Esophagus mucosa (tissue), 1 donor: ENCODE measurements at regions not wholly inside any gene's neighbourhood (a gene's known extent, or its start where the extent isn't known, plus 50 kb on each side); places are given as distances from the start of the nearest gene placed in this dataset.
"Not testable (repeated sequence)": the region's sequence is repeated elsewhere in the genome, so short reads cannot be mapped to it uniquely, and the experiment has no call there.

ENCODE experiments used
- ATAC-seq: fragments of 200-7000 bp; cut with Tn5 transposase; one replicate; pipeline ENCODE4 v1.9.1; 2020
- donor health status: DM: yes; HTN: yes; CAD: no.

DNA sequence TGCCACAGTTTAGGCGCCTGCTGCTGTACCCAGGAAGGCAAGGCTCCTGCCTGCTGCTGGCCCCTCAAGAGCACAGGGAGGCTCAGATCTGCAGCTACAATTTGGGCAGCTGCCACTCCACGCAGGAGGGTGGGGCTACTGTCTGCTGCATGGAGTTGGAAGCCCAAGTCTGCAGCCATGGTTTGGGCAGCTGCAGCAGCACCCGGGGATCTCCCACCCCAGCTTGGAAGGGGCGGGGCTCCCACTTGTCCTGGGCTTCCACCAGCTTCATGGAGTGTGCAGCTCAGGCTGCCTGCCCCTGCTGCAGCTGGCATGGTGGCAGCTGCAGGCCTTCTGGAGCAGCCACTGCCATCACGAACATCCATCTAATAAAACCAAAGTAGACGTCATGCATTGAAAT lies 512.9 kb downstream of the PYDC2 start:
- no peak for ATAC-seq

DNA sequence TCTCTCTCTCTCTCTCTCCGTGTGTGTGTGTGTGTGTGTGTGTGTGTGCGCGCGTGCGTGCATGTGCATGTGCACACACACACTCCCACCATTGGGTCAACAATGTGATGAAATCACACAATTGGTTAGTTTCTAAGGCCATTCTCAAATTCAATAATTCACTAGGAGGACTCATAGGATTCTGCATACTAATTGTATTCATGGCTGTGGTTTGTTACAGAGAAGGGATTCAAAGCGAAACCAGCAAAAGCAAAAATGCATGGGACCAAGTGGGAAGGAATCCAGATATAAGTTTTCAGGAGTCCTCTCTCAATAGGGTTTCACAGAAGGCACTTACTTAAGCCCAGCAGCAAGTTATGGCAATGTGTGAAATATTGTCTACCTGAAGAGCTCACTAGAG lies 515.0 kb downstream of the PYDC2 start:
- ATAC-seq = no peak

GRCh38 chr3:191980443-191980842 lies 519.5 kb downstream of the PYDC2 start:
- ATAC-seq = no peak

- no peak for ATAC-seq
Measured at GRCh38 chr3:191982481-191982880, 521.5 kb downstream of the PYDC2 start.

DNA sequence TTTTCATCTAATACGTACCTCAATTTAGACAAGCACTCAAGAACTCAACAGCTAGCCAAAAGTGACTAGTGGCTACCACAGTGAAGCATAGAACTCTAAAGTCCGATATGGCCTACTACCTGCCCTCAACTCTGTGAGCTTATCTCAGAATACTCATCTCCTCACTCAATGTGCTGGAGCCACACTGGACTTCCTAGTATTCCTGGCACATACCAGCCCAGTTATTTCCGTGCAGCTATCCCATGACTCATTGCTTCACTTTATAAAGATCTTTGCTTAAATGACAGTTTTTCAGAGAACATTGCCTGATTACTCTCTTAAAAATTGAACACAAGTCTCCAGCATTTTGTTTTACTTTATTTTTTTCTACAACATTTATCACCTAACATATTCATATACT lies 524.7 kb downstream of the PYDC2 start:
- ATAC-seq = no peak

DNA sequence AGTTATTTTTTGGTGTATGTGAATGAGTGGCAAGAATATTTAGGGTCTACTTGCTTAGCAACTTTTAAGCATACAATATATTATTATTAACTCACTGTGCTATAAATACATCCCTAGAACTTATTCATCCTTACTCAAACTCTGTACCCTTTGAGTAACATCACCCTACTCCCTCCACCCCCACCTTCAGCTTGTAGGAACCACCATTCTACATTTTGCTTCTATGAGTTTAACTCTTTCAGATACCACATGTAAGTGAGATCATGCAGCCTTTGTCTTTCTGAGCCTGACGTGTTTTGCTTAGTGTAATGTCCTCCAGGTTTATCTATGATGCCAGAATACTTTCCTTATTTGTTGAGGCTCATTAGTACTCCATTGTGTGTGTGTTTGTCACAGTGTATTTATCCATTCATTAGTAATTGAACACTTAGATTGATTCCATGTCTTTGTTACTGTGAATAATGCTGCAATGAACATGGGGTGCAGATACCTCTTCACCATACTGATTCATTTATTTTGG lies 526.9 kb downstream of the PYDC2 start:
- ATAC-seq = no peak

GRCh38 chr3:191993952-191994351 lies 533.0 kb downstream of the PYDC2 start:
- not testable (repeated sequence) for ATAC-seq

- ATAC-seq = no peak
Measured at GRCh38 chr3:191997093-191997492, 536.1 kb downstream of the PYDC2 start.

DNA sequence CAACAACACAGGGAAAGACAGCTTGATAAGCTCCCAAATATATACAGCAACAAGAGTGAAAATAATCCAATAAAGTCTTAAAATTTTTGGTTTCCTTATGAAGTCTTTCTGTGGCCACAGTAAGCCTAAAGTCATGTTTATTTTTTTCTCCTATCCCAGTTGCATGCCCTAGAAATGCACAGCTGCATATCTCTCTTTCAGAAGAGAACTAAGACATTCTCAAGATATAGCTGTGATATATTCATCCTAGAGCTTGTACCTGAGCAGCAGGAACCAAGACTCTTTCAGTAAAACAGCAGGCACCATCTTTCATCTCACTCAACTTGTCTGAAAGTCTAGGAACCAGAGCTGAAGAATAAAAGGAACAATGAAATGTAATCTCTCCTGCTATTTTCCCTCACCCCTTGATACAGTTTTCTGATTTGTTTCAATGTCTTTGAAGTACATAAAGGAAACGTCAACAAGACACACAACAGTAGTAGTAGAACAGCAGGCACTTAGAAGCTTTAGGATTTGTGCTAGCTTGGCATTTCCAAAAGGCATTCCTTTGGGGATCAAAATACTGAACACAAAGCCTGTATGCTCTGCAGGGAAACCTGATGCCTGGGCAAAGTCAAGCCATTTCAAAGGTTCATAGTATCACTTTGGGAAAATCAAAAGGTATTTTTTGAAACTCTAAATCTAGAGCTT lies 536.8 kb downstream of the PYDC2 start:
- ATAC-seq = no peak

DNA sequence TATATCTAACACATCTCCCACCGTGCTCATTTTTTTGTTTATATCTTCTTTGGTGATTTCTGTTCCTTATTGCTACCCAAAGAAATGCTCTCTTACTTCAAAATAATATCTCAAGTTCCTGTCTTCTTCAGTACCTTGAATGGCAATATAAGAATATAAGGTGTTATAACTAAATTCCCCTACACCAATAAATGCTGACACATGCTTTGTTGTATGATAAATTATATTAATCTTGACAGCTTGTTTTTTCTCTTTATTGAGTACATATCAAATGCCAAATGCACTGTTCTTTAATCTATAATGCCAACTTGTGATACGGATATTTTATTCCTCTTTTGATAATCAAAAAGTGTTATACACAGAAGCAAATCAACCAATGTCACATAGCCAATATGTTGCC lies 540.3 kb downstream of the PYDC2 start:
- ATAC-seq = no peak

- ATAC-seq = no peak
Measured at GRCh38 chr3:192005989-192006388, 545.0 kb downstream of the PYDC2 start.

DNA sequence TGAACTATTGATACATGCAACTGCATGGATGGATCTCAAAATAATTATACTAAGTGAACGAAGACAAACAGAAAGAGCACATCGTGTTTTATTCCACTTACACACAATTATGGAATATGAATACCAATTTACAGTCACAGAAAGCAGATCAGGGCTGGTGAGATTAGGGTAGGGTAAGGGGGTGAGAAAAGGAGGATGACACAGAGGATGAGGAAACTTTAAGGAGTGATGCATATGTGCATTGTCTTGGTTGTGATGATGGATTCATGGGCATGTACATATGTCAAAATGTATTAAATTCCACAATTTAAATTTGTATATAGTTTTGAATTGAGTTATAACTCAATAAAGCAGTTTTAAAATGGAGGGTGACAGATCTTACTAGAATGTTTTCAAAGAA lies 548.9 kb downstream of the PYDC2 start:
- ATAC-seq = no peak

GRCh38 chr3:192010490-192010889 lies 549.5 kb downstream of the PYDC2 start:
- no peak for ATAC-seq

DNA sequence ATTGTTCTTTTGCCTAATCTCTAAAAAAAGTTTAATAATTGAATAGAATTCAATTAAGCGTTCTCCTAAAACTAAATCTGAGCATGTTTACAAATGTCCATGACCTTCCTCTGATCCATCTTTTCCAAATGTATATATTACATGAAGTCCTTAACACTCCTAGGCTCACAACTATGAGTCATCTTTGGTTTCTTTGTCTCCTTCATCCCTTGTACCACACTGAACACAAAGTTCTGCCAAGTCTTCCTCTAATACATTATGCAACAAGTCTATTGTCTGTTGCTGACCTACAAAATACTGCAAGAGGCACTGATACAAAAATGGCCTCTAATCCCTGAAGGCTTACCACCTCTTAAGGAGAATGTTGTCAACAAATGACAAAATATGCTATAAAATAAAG lies 550.2 kb downstream of the PYDC2 start:
- ATAC-seq = peak; percentile 87

- no peak for ATAC-seq
Measured at GRCh38 chr3:192013110-192013509, 552.1 kb downstream of the PYDC2 start.

- no peak for ATAC-seq
Measured at GRCh38 chr3:192022412-192022811, 561.4 kb downstream of the PYDC2 start.

DNA sequence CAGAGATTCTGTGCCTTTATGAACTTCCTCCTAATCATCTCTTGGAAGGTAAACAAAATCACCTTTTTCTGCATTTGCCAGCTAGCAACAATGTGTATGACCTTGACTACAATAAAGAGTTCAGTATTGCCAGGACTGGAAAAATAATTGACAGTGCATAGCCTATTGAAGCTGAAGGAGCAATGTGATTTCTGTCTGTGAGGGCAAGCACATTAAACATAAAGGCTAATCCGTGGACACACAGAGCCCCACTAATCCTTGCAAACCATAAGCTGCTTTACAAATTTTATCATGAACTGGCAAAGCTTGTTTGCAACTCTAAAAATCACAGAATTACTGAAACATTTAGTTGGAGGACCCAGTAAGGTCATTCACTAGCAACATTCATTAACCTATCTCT lies 563.8 kb downstream of the PYDC2 start:
- ATAC-seq = no peak

DNA sequence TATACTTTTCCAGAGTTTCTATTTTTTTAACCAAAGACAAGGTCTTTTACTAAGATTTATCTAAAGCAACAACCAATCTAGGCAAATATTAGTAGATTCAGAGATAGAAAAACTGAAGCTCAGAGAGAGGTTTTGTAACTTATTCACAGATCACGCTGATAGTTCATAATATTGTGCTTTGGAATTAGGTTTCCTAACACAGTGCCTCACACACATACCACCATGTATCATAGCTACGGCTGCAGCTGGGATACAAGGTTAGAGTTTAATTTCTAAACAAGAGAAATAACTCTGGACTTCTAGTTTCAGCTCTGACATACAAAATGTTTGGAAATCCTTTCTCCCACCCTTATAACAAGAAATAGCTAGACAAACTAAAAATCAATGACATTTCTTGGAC lies 565.7 kb downstream of the PYDC2 start:
- ATAC-seq = no peak

DNA sequence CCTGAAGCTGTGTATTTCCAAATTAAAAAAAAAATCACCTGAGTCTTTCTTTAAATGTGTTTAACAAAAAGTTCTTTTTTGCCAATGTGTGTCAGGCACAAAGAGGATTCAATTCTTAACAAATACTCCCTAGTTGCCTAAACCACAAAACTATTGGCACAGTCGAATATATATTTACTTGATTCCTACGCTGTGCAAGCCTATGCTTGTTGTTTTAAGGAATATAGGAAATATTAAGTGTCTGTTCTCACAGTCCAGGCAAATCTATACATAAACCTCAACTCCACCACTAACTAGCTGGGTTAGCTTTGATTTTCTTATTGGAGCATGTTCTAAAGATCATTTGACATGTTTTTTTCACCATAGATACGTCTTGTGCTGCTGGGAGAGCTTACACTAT lies 571.0 kb downstream of the PYDC2 start:
- peak; percentile 32 for ATAC-seq

DNA sequence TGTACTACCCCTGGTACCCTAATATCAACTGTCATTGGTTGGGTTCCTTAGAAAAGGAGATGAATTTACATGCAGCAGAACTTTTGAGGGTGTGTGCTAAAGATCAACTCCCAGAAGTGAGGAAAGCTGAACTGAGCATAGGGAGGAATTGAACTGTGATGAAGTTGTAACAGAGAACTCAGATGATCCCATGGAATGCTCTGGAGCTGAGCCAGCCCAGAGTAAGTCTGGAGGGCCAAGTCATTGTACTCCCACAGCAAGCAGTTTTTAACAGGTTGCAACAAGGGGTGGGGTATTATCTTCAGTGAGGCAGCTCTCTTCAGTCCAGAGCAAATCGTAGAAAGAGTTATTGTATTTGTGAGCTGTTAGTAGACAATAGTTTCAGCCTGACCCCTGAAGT lies 572.3 kb downstream of the PYDC2 start:
- ATAC-seq = no peak

DNA sequence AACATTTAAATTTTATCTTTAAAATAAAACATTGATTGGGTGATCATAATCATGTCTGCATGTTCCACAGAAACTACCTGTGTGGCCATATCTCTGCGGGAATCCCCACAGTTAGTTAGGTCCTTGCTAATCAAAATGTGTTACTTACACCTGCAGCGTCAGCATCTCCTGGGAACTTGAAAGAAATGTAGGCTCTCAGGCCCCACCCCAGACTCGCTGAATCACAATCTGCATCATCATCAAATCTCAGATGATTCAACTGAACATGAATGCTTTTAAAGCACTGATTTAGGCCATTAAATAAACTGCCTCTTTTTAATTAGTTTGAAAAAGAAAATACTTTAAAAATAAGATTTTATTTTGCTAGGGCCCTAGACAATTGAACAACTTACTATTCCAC lies 577.8 kb downstream of the PYDC2 start:
- ATAC-seq = peak; percentile 78

DNA sequence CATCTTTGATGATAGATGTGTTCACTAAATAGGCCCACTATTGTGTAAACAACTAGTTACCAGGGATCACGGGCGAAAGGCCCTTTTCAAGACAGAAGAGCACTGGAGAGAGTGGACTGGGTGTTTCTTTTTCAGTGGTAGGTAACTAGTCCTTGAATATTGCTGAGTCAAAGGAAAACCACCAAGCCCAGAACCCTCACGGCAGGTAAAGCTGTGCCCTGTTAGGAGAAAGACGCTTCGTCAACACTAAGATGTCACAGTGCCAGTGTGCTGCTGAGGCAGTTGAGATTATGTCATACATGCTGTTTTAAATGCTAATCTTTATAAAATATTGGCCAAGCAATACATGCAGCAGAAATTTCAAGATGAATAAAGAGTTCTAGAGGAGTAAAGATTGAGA lies 578.6 kb downstream of the PYDC2 start:
- ATAC-seq = no peak

DNA sequence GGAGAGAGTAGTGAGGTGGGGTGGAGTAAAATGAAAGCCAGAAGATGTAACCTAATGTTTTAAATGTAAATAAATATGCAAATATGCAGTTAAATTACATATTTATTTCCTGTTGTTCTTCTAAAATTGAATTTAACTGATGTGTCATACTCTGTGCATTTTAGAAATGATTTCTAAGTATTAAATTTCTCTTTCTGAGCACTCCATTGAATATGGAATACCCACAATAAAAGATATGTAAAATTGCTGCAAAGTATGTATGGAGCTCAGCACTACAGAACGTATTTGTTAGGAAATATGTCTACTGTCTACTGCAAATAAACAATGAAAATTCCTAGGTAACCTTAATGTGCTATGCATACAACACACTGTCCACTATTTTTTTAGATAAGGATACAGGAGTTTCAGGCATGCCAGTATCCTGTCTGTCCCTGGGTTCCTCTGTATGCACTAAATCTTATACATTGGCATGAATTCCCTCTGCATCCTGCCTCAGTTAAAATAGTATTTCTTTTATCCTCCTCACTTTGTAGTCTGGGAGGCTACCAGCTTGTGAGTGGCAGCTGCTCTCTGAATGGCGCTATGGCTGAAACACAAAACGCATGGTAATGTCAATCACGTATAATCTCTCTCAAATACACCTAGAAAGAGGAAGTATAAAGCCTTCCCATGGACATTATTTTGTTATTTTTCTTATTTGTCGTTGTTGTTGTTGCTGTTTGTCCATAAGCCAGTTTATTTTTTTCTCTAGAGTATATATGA lies 579.5 kb downstream of the PYDC2 start:
- ATAC-seq = no peak

- ATAC-seq = no peak
Measured at GRCh38 chr3:192042116-192042515, 581.2 kb downstream of the PYDC2 start.
